ENCODE measurements at regions not wholly inside any gene's neighbourhood (a gene's known extent, or its start where the extent isn't known, plus 50 kb on each side); places are given as distances from the start of the nearest gene placed in this dataset.

- TF ChIP-seq POLR2A (IDR thresholded peaks at IDR 0.05) (no peak), CTCF (IDR thresholded peaks at IDR 0.05) (no peak)
- intact Hi-C loops (cut with DNase I), result no loop called here
- no peak for DNase-seq
- no peaks in the 10 kb centered on the region for H3K9me3 ChIP-seq
- no peaks in the 10 kb centered on the region for H3K36me3 ChIP-seq (replicated peaks in 1 of 2; ENCODE audit: insufficient read depth in 1 of 2, low read depth in 2 of 2)
- ATAC-seq, result no peak
- H3K4me1 ChIP-seq, result no peaks in the 10 kb centered on the region
- WGBS, 2 donors, result 59 to 69% methylated on average over 3 of the region's 3 CpGs
- no peak overlapping the region for H3K4me3 ChIP-seq
- no peak overlapping the region for H3K27ac ChIP-seq
- H3K27me3 ChIP-seq, result no peaks in the 10 kb centered on the region
Observed at GRCh38 chr2:217609952-217610351, 392.8 kb downstream of the TNS1 start.

- Histone ChIP-seq H3K36me3 (replicated peaks in 1 of 2; ENCODE audit: insufficient read depth in 1 of 2, low read depth in 2 of 2) (no peaks in the 10 kb centered on the region), H3K4me1 (no peaks in the 10 kb centered on the region), H3K27ac (no peak overlapping the region), H3K4me3 (no peak overlapping the region), H3K27me3 (no peaks in the 10 kb centered on the region), H3K9me3 (no peaks in the 10 kb centered on the region)
- ATAC-seq (no peak), DNase-seq (no peak)
- 15 to 50% methylated on average over 1 of the region's 1 CpG for WGBS, 2 donors
- TF ChIP-seq POLR2A (IDR thresholded peaks at IDR 0.05) (no peak), CTCF (IDR thresholded peaks at IDR 0.05) (no peak)
- intact Hi-C loops (cut with DNase I), result no loop called here
Observed at GRCh38 chr2:217606296-217606695, 396.5 kb downstream of the TNS1 start.

- TF ChIP-seq POLR2A (IDR thresholded peaks at IDR 0.05) (no peak), CTCF (IDR thresholded peaks at IDR 0.05) (no peak)
- Histone ChIP-seq H3K27me3 (no peaks in the 10 kb centered on the region), H3K9me3 (no peaks in the 10 kb centered on the region), H3K4me3 (no peak overlapping the region), H3K4me1 (no peaks in the 10 kb centered on the region), H3K36me3 (replicated peaks in 1 of 2; ENCODE audit: insufficient read depth in 1 of 2, low read depth in 2 of 2) (no peaks in the 10 kb centered on the region), H3K27ac (no peak overlapping the region)
- WGBS, 2 donors, result 70 to 84% methylated on average over 9 of the region's 9 CpGs
- intact Hi-C loops (cut with DNase I), result no loop called here
- ATAC-seq (no peak), DNase-seq (no peak)
Observed at GRCh38 chr2:217604527-217605194, 398.1 kb downstream of the TNS1 start.

GRCh38 chr2:217601601-217602000 lies 401.2 kb downstream of the TNS1 start:
- no peak for TF ChIP-seq CTCF (IDR thresholded peaks at IDR 0.05)
- TF ChIP-seq POLR2A (IDR thresholded peaks at IDR 0.05), result no peak
- H3K4me3 ChIP-seq, result no peak overlapping the region
- ATAC-seq, result no peak
- H3K36me3 ChIP-seq (replicated peaks in 1 of 2; ENCODE audit: insufficient read depth in 1 of 2, low read depth in 2 of 2), result no peaks in the 10 kb centered on the region
- H3K27me3 ChIP-seq, result no peaks in the 10 kb centered on the region
- no peak for DNase-seq
- intact Hi-C loops (cut with DNase I), result no loop called here
- H3K4me1 ChIP-seq, result no peaks in the 10 kb centered on the region
- 41 to 44% methylated on average over 2 of the region's 2 CpGs for WGBS, 2 donors
- no peaks in the 10 kb centered on the region for H3K9me3 ChIP-seq
- no peak overlapping the region for H3K27ac ChIP-seq

- Histone ChIP-seq H3K27me3 (no peaks in the 10 kb centered on the region), H3K4me1 (no peaks in the 10 kb centered on the region), H3K9me3 (no peaks in the 10 kb centered on the region), H3K4me3 (no peak overlapping the region), H3K36me3 (replicated peaks in 1 of 2; ENCODE audit: insufficient read depth in 1 of 2, low read depth in 2 of 2) (no peaks in the 10 kb centered on the region), H3K27ac (no peak overlapping the region)
- 78 to 88% methylated on average over 3 of the region's 3 CpGs for WGBS, 2 donors
- ATAC-seq, result no peak
- DNase-seq, result no peak
- no peak for TF ChIP-seq CTCF (IDR thresholded peaks at IDR 0.05)
- intact Hi-C loops (cut with DNase I), result no loop called here
Observed at GRCh38 chr2:217599906-217600305, 402.9 kb downstream of the TNS1 start.

Measured in body of pancreas (tissue), 4 donors.